Stomach (tissue), 4 donors: ENCODE measurements at regions not wholly inside any gene's neighbourhood (a gene's known extent, or its start where the extent isn't known, plus 50 kb on each side); places are given as distances from the start of the nearest gene placed in this dataset.

Experiments used
- POLR2A ChIP-seq, 4 donors: fragments of 450-650 bp; IDR thresholded peaks; one replicate each; pipeline ENCODE4 v1.6.1; 2016; ENCODE audit warnings: antibody characterized with exemption in 4 of 4, control low read depth in 2 of 4, mild to moderate bottlenecking in 1 of 4, moderate library complexity in 1 of 4
- POLR2AphosphoS5 ChIP-seq, 3 donors: sonication (generic); formaldehyde crosslinking; IDR thresholded peaks; one replicate each; pipeline ENCODE4 v1.6.1; 2016; ENCODE audit warnings: antibody characterized with exemption in 3 of 3
- TF ChIP-seq, protein P1 (sequence below), 7 experiments: fragments of 450-650 bp in 4 of 7; fragments of 200-600 bp in 3 of 7; sonication (generic) in 3 of 7; IDR thresholded peaks; one replicate each; pipeline ENCODE4 v1.5.1; 2016 to 2019; ENCODE audit warnings: antibody characterized with exemption in 7 of 7, control low read depth in 2 of 7, mild to moderate bottlenecking in 1 of 7

GRCh38 chr10:20481054-20481453 is 416.1 kb downstream of the NEBL start:
- TF ChIP-seq, protein P1, sequence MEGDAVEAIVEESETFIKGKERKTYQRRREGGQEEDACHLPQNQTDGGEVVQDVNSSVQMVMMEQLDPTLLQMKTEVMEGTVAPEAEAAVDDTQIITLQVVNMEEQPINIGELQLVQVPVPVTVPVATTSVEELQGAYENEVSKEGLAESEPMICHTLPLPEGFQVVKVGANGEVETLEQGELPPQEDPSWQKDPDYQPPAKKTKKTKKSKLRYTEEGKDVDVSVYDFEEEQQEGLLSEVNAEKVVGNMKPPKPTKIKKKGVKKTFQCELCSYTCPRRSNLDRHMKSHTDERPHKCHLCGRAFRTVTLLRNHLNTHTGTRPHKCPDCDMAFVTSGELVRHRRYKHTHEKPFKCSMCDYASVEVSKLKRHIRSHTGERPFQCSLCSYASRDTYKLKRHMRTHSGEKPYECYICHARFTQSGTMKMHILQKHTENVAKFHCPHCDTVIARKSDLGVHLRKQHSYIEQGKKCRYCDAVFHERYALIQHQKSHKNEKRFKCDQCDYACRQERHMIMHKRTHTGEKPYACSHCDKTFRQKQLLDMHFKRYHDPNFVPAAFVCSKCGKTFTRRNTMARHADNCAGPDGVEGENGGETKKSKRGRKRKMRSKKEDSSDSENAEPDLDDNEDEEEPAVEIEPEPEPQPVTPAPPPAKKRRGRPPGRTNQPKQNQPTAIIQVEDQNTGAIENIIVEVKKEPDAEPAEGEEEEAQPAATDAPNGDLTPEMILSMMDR (IDR thresholded peaks at IDR 0.05), result no peak
- TF ChIP-seq POLR2A (IDR thresholded peaks at IDR 0.05) (no peak), POLR2AphosphoS5 (IDR thresholded peaks at IDR 0.05) (no peak)
